Activated CD8-positive, alpha-beta T cell treated with anti-CD3 and anti-CD28 coated beads, Interleukin-2, amount 10 ng/mL, durations not matched to agents 7 days and 5 days (primary cell): ENCODE measurements at regions not wholly inside any gene's neighbourhood (a gene's known extent, or its start where the extent isn't known, plus 50 kb on each side); places are given as distances from the start of the nearest gene placed in this dataset.
A peak's percentile ranks its signal among the peaks of the same experiment; 100 is the strongest.
"Not testable (repeated sequence)": the region's sequence is repeated elsewhere in the genome, so short reads cannot be mapped to it uniquely, and the experiment has no call there.

Source experiments
- ATAC-seq: fragments of 150-1000 bp; cut with Tn5 transposase; one replicate; pipeline ENCODE4 v1.10.0; 2021; ENCODE audit warnings: moderate library complexity
- CTCF ChIA-PET: fragments of 350-600 bp; sonication (Branson Sonifier 250); formaldehyde crosslinking; loops from one replicate; lab custom pipeline; 2021; ENCODE audit warnings: antibody characterized with exemption; lab: Charles Lee
- POLR2A ChIA-PET: fragments of 350-600 bp; sonication (Branson Sonifier 250); formaldehyde crosslinking; loops from one replicate; lab custom pipeline; 2021; ENCODE audit warnings: antibody characterized with exemption; lab: Charles Lee
- DNase-seq: peaks from one replicate; pipeline ENCODE4 v3.0.0-alpha.2; 2020
- H3K27ac Mint-ChIP-seq: one replicate; pipeline ENCODE4 v1.8.0; 2021; ENCODE audit warnings: mild to moderate bottlenecking, mixed read lengths
- H3K27me3 Mint-ChIP-seq: one replicate; pipeline ENCODE4 v1.8.0; 2021; ENCODE audit warnings: low read depth, mixed read lengths
- H3K36me3 Mint-ChIP-seq: one replicate; pipeline ENCODE4 v1.8.0; 2021; ENCODE audit warnings: low read depth, mixed read lengths
- H3K4me1 Mint-ChIP-seq: one replicate; pipeline ENCODE4 v1.8.0; 2021; ENCODE audit warnings: low read depth, mixed read lengths
- H3K4me3 Mint-ChIP-seq: one replicate; pipeline ENCODE4 v1.8.0; 2021; ENCODE audit warnings: mild to moderate bottlenecking, mixed read lengths
- H3K9me3 Mint-ChIP-seq: one replicate; pipeline ENCODE4 v1.8.0; 2022; ENCODE audit warnings: mixed read lengths; ENCODE audit not compliant: insufficient read depth

GRCh38 chr6:14300721-14301120, 183.1 kb downstream of the CD83 start:
- H3K4me3 Mint-ChIP-seq, POLR2A ChIA-PET, DNase-seq, H3K9me3 Mint-ChIP-seq, H3K36me3 Mint-ChIP-seq, H3K27ac Mint-ChIP-seq, H3K27me3 Mint-ChIP-seq, ATAC-seq, H3K4me1 Mint-ChIP-seq, CTCF ChIA-PET: not testable (repeated sequence)

- H3K27me3 Mint-ChIP-seq, ATAC-seq, H3K36me3 Mint-ChIP-seq, H3K27ac Mint-ChIP-seq, H3K9me3 Mint-ChIP-seq, POLR2A ChIA-PET, H3K4me1 Mint-ChIP-seq, CTCF ChIA-PET, H3K4me3 Mint-ChIP-seq, DNase-seq: not testable (repeated sequence)
Observed at GRCh38 chr6:14301477-14301876, 183.9 kb downstream of the CD83 start.

DNA sequence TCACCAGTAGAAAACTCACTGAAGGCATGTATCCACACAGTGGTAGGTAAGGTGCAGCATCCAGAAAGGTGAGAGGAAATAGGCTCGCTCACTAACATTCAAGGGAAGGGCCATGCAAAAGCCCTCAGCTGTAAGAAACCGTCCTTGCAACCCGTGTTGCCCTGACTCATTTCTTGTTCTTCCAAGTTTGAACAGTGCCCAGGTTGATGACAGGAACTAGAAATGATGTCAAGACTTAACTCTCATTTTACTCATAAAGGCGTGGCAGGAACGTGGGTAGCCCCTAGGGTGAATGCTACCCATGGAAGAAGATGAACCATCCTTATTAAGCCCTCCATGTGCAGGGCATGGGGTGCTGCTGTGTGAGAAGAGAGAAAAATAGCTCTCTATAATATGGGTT, 187.6 kb downstream of the CD83 start:
- Mint-ChIP-seq H3K4me3 (no peak overlapping the region), H3K4me1 (peaks cover 3% of the 10 kb centered on the region), H3K36me3 (no peaks in the 10 kb centered on the region), H3K9me3 (no peaks in the 10 kb centered on the region), H3K27me3 (peaks cover 12% of the 10 kb centered on the region), H3K27ac (no peak overlapping the region)
- ATAC-seq (no peak), DNase-seq (no peak)
- ChIA-PET CTCF (interaction anchor here (2.9 kb wide), 1 partner anchor 12 kb away, joined by 10 read pairs; no protein-coding TSS in a partner anchor), POLR2A (no interaction called here)

DNA sequence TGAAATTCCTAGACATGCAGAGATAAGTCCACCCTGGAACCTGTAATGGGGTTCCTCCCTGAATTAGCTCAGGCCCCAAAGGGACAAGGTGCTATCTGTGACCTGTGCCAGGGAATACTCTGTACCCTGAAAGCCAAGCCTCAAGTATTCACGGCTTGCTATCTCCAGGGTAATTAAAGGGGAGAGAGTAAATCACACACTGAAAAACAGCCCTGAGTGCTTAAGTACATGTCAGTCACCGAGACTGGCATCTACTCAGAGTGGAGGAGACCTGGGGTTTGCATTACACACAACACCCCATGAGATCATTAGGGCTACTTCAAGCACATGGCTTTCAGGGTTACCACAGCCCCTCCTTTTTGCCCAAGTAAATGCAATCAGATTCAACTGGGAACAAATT, 188.1 kb downstream of the CD83 start:
- H3K4me3 Mint-ChIP-seq: no peak overlapping the region
- peaks cover 3% of the 10 kb centered on the region for H3K4me1 Mint-ChIP-seq
- CTCF ChIA-PET: interaction anchor here (2.9 kb wide), 1 partner anchor 12 kb away, joined by 10 read pairs; no protein-coding TSS in a partner anchor
- DNase-seq: no peak
- no peak for ATAC-seq
- H3K27ac Mint-ChIP-seq: no peak overlapping the region
- no peaks in the 10 kb centered on the region for H3K36me3 Mint-ChIP-seq
- POLR2A ChIA-PET: no interaction called here
- peaks cover 12% of the 10 kb centered on the region for H3K27me3 Mint-ChIP-seq
- no peaks in the 10 kb centered on the region for H3K9me3 Mint-ChIP-seq

DNA sequence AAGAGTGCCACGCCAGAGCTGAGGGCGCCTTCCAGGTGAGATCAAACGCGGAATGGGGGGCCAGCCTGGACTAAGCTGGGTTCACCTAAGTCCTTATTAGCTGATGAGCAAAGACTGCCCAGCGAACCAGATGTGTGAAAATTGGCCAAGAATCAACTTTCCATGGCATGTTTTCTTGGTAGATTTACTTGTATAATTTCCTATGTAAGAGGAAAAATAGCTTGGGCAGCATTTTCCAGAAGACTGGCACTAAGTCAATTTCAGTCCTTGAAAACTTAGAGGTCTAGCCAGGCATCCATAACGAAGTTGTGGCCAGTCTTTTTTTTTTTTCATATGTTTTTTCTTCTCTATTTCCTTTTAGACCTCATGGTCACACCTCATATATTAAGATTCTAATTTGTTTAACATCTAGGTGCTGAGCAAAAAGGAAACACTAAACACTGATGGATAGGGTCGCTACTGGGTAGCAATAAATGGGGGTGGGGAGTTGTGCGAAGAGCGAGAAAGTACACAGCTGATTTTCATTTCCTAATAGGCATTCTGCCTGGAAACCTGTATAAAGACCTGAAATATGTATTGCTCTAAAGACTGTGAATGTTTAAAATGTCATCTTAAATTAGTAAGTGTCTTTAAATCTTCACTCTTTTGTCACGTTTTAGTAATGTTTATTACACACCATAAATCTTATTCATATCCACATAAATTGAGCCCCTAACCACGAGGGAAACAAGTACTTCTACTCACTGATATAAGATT, 188.8 kb downstream of the CD83 start:
- no peak overlapping the region for H3K4me3 Mint-ChIP-seq
- CTCF ChIA-PET: interaction anchor here (2.9 to 3.0 kb wide), 2 partner anchors 11 kb away, joined by 10 to 13 read pairs; no protein-coding TSS in a partner anchor
- H3K9me3 Mint-ChIP-seq: no peaks in the 10 kb centered on the region
- peaks cover 3% of the 10 kb centered on the region for H3K4me1 Mint-ChIP-seq
- H3K27me3 Mint-ChIP-seq: peaks cover 12% of the 10 kb centered on the region
- no peak overlapping the region for H3K27ac Mint-ChIP-seq
- DNase-seq: no peak
- POLR2A ChIA-PET: no interaction called here
- ATAC-seq: no peak
- no peaks in the 10 kb centered on the region for H3K36me3 Mint-ChIP-seq

DNA sequence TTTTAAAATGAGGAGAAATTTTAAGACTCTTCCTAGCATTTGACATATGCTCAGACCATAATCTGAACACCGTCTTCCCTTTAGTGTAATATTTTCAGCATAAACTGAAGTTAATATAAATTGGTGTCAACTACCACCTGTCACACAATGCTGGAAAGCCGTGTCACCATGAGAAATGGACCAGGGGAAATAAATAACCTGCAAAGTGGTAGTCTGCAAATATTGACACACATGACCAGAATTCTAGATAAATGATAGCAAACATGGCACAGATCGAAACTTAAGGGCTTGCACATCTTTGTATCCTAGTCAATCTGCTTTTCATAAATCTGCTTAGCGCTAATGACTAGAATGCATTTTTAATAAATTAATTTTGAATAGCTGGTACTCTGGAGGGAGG, 191.9 kb downstream of the CD83 start:
- ChIA-PET CTCF (no interaction called here), POLR2A (no interaction called here)
- H3K27me3 Mint-ChIP-seq: peaks cover 9% of the 10 kb centered on the region
- H3K4me1 Mint-ChIP-seq: peaks cover 4% of the 10 kb centered on the region
- H3K4me3 Mint-ChIP-seq: no peak overlapping the region
- no peak overlapping the region for H3K27ac Mint-ChIP-seq
- no peaks in the 10 kb centered on the region for H3K36me3 Mint-ChIP-seq
- no peaks in the 10 kb centered on the region for H3K9me3 Mint-ChIP-seq
- no peak for ATAC-seq
- no peak for DNase-seq

DNA sequence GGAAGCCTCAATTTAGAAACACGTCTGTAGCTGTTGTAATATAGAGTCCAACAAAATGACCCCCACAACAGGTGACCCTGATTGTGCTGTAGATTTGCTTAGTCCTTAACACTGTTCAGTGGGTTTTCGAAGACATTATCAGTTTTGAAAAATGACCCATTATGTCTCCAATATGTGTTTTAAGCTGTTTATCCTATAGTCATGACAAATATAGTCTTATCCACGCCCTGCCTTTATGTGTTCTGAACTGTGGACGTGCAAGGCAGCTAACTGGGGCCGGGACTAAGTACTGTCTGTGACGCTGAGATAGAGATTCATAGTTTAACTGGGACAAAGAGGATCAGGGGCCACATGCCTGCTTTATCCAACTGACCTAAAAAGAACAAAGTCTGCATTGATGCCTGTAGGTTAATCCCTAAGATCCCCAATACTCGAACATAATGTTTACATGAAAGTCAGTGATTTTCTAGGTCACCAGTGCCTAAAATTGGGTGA, 192.4 kb downstream of the CD83 start:
- Mint-ChIP-seq H3K4me3 (no peak overlapping the region), H3K27ac (no peak overlapping the region), H3K36me3 (no peaks in the 10 kb centered on the region), H3K9me3 (no peaks in the 10 kb centered on the region), H3K4me1 (peaks cover 9% of the 10 kb centered on the region), H3K27me3 (peaks cover 9% of the 10 kb centered on the region)
- ATAC-seq (no peak), DNase-seq (no peak)
- POLR2A ChIA-PET: no interaction called here
- CTCF ChIA-PET: no interaction called here

GRCh38 chr6:14310960-14311359, 193.4 kb downstream of the CD83 start:
- H3K36me3 Mint-ChIP-seq: no peaks in the 10 kb centered on the region
- POLR2A ChIA-PET: interaction anchor here (0.5 kb wide), 1 partner anchor 12 kb away, joined by 4 read pairs; no protein-coding TSS in a partner anchor
- no peak overlapping the region for H3K27ac Mint-ChIP-seq
- H3K9me3 Mint-ChIP-seq: no peaks in the 10 kb centered on the region
- peaks cover 14% of the 10 kb centered on the region for H3K4me1 Mint-ChIP-seq
- ATAC-seq: no peak
- H3K27me3 Mint-ChIP-seq: peaks cover 9% of the 10 kb centered on the region
- DNase-seq: no peak
- CTCF ChIA-PET: no interaction called here
- H3K4me3 Mint-ChIP-seq: no peak overlapping the region

DNA sequence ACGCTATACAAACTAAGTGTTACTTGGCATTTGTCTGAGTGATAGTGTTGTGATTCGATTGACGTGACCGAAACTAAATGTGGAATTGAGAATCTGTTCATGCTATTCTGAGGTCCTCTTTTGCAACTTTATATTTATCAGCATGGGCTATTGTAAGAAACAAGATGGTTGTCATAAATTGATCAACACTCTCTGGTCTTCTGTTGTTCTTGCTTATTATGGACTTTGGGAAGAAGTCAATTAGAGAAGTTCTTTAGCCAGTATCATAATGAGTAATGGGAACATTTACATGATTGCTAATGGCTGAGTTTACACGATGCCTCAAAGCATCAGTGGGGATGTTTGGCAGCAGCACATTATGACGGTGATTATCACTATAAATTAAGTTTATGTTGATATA, 195.0 kb downstream of the CD83 start:
- Mint-ChIP-seq H3K4me1 (peaks cover 30% of the 10 kb centered on the region), H3K36me3 (no peaks in the 10 kb centered on the region), H3K27ac (no peak overlapping the region), H3K4me3 (no peak overlapping the region), H3K27me3 (peaks cover 6% of the 10 kb centered on the region), H3K9me3 (no peaks in the 10 kb centered on the region)
- CTCF ChIA-PET: interaction anchor here (1.9 kb wide), 1 partner anchor 18 kb away, joined by 6 read pairs; no protein-coding TSS in a partner anchor
- no peak for DNase-seq
- ATAC-seq: no peak
- POLR2A ChIA-PET: no interaction called here

DNA sequence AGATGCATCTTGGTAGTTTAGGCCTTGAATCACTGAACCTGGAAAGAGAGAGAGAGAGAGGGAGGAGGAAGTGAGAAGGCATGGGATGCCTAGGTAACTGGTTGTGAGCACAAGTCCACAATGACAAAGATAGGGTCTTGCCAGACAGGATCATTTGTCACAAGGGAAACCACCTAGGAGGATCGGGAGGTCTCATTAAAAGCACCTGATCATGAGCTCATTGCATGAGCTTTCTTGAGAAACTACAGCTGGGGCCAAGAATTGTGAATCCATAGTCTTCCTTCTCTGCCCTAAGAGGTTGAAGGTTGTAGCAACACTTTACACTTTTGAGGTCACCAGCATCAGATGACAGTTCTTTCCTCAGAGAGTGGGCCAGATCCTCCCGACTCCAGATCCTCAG, 195.7 kb downstream of the CD83 start:
- ATAC-seq: no peak
- no peak for DNase-seq
- no peaks in the 10 kb centered on the region for H3K9me3 Mint-ChIP-seq
- CTCF ChIA-PET: interaction anchor here (1.9 kb wide), 1 partner anchor 19 kb away, joined by 6 read pairs; no protein-coding TSS in a partner anchor
- no peaks in the 10 kb centered on the region for H3K36me3 Mint-ChIP-seq
- POLR2A ChIA-PET: no interaction called here
- no peak overlapping the region for H3K27ac Mint-ChIP-seq
- peaks cover 4% of the 10 kb centered on the region for H3K27me3 Mint-ChIP-seq
- H3K4me3 Mint-ChIP-seq: no peak overlapping the region
- H3K4me1 Mint-ChIP-seq: peaks cover 34% of the 10 kb centered on the region

GRCh38 chr6:14315353-14315752, 197.8 kb downstream of the CD83 start:
- no peak overlapping the region for H3K4me3 Mint-ChIP-seq
- ATAC-seq: no peak
- H3K27me3 Mint-ChIP-seq: no peaks in the 10 kb centered on the region
- peaks cover 37% of the 10 kb centered on the region for H3K4me1 Mint-ChIP-seq
- no peaks in the 10 kb centered on the region for H3K36me3 Mint-ChIP-seq
- ChIA-PET POLR2A (no interaction called here), CTCF (no interaction called here)
- DNase-seq: no peak
- no peaks in the 10 kb centered on the region for H3K9me3 Mint-ChIP-seq
- no peak overlapping the region for H3K27ac Mint-ChIP-seq

DNA sequence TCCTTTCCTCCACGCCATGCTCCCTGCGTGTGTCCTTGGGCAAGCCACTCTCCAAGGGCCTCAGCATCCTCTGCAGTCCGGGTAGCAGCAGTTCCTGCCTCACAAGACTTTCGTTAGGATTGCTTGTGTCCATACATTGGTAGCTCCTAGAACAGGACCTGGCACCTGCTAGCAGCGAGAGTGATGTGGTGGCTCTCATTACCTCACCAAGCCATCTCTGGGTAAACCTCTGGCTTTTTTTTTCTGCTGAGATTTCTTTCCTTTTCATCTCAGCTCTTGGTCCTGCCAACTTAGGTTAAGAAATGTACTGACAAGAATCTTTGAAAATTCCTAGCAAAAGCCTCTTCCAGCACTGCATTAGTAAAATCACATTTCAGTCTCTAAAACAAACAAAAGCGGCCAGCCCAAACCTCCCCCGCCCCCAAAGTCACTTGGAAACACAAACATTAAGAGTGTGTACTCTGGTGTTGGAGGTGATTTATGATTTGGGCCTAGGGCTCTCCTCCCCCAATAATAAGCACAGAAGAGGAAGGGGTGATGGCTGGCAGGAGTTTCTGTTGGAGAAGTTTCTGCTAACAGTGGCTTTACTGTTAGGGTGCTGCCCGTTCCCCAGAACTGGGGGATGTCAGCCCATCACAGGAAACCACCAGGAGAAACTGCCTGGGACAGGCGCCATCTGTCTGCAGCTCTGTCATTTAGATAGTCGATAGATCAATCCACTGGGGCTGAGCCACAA, 199.2 kb downstream of the CD83 start:
- no peaks in the 10 kb centered on the region for H3K36me3 Mint-ChIP-seq
- H3K4me1 Mint-ChIP-seq: peaks cover 37% of the 10 kb centered on the region
- ATAC-seq: peak; percentile 65
- H3K27me3 Mint-ChIP-seq: no peaks in the 10 kb centered on the region
- H3K27ac Mint-ChIP-seq: peak overlapping the region; percentile 45
- CTCF ChIA-PET: interaction anchor here (0.6 to 2.2 kb wide), 20 partner anchors 9 to 345 kb away, joined by 3 to 13 read pairs (median 4); no protein-coding TSS in a partner anchor
- POLR2A ChIA-PET: interaction anchor here (0.6 to 1.6 kb wide), 3 partner anchors 10 to 29 kb away, joined by 3 to 4 read pairs (median 3); no protein-coding TSS in a partner anchor
- no peak overlapping the region for H3K4me3 Mint-ChIP-seq
- DNase-seq: peak; percentile 36
- no peaks in the 10 kb centered on the region for H3K9me3 Mint-ChIP-seq
